Neural progenitor cell (in vitro differentiated cells): ENCODE measurements at regions not wholly inside any gene's neighbourhood (a gene's known extent, or its start where the extent isn't known, plus 50 kb on each side); places are given as distances from the start of the nearest gene placed in this dataset. TPM values are rescaled to one million over a fixed set of nuclear protein-coding genes. Genes with fewer than 3 reads are reported as not detected.

Source experiments
- DNase-seq: peaks from one replicate; pipeline ENCODE4 v3.0.0-alpha.2; 2016; ENCODE audit warnings: low spot score
- H2AFZ ChIP-seq: fragments of 200-600 bp; sonication (generic); replicated peaks from 2 replicates; pipeline ENCODE4 v1.6.1; 2016; ENCODE audit warnings: antibody characterized with exemption
- H3F3A ChIP-seq: fragments of 200-600 bp; sonication (generic); 2 replicates; pipeline ENCODE4 v1.6.1; 2016; ENCODE audit warnings: antibody characterized with exemption, low read depth
- H3K27ac ChIP-seq: fragments of 200-600 bp; sonication (generic); 2 replicates; pipeline ENCODE4 v1.5.1; 2016; ENCODE audit warnings: mild to moderate bottlenecking
- H3K27me3 ChIP-seq: fragments of 200-600 bp; sonication (generic); 2 replicates; pipeline ENCODE4 v1.6.1; 2016; ENCODE audit warnings: mild to moderate bottlenecking, moderate library complexity
- H3K36me3 ChIP-seq: fragments of 200-600 bp; sonication (generic); 2 replicates; pipeline ENCODE4 v1.5.1; 2016
- H3K4me1 ChIP-seq: fragments of 200-600 bp; sonication (generic); 2 replicates; pipeline ENCODE4 v1.6.1; 2016; ENCODE audit warnings: mixed run types
- H3K4me2 ChIP-seq: fragments of 200-600 bp; sonication (generic); 2 replicates; pipeline ENCODE4 v1.6.1; 2016
- H3K4me3 ChIP-seq: fragments of 200-600 bp; sonication (generic); 2 replicates; pipeline ENCODE4 v1.5.1; 2016
- H3K79me2 ChIP-seq: fragments of 200-600 bp; sonication (generic); 2 replicates; pipeline ENCODE4 v1.6.1; 2016; ENCODE audit warnings: low read depth
- H3K9ac ChIP-seq: fragments of 200-600 bp; sonication (generic); 2 replicates; pipeline ENCODE4 v1.6.1; 2016
- H3K9me3 ChIP-seq: fragments of 200-600 bp; sonication (generic); 2 replicates; pipeline ENCODE4 v1.5.1; 2016; ENCODE audit warnings: low read depth
- H4K20me1 ChIP-seq: fragments of 200-600 bp; sonication (generic); 2 replicates; pipeline ENCODE4 v1.6.1; 2016; ENCODE audit warnings: low read depth
- H3K27ac Mint-ChIP-seq: 3 replicates; pipeline ENCODE4 v1.8.0; 2021; ENCODE audit warnings: mixed read lengths
- H3K27me3 Mint-ChIP-seq: 2 replicates; pipeline ENCODE4 v1.8.0; 2022; ENCODE audit warnings: low read depth, mild to moderate bottlenecking, inconsistent platforms, moderate library complexity, mixed read lengths; ENCODE audit not compliant: insufficient read depth
- H3K36me3 Mint-ChIP-seq: 3 replicates; pipeline ENCODE4 v1.8.0; 2021; ENCODE audit warnings: mixed read lengths
- H3K4me1 Mint-ChIP-seq: 3 replicates; pipeline ENCODE4 v1.8.0; 2021; ENCODE audit warnings: mixed read lengths
- H3K4me3 Mint-ChIP-seq: 3 replicates; pipeline ENCODE4 v1.8.0; 2021; ENCODE audit warnings: mild to moderate bottlenecking, moderate library complexity, mixed read lengths
- H3K9me3 Mint-ChIP-seq: 3 replicates; pipeline ENCODE4 v1.8.0; 2020; ENCODE audit warnings: mixed read lengths
- CTCF ChIP-seq: fragments of 200-600 bp; sonication (generic); IDR thresholded peaks from 2 replicates; pipeline ENCODE4 v1.5.1; 2017; ENCODE audit warnings: antibody characterized with exemption, mild to moderate bottlenecking
- EZH2 ChIP-seq: fragments of 200-600 bp; sonication (generic); IDR thresholded peaks from 2 replicates; pipeline ENCODE4 v1.6.1; 2017; ENCODE audit warnings: antibody characterized with exemption, mild to moderate bottlenecking, moderate library complexity
- EZH2phosphoT487 ChIP-seq: fragments of 200-600 bp; sonication (generic); IDR thresholded peaks from 2 replicates; pipeline ENCODE4 v1.6.1; 2017; ENCODE audit warnings: antibody characterized with exemption
- small RNA-seq: library from RNA; depleted of rRNA; stranded (forward); fragments of <200 nt; gene quantifications from one replicate; pipeline ENCODE3, GENCODE V24; 2015

DNA sequence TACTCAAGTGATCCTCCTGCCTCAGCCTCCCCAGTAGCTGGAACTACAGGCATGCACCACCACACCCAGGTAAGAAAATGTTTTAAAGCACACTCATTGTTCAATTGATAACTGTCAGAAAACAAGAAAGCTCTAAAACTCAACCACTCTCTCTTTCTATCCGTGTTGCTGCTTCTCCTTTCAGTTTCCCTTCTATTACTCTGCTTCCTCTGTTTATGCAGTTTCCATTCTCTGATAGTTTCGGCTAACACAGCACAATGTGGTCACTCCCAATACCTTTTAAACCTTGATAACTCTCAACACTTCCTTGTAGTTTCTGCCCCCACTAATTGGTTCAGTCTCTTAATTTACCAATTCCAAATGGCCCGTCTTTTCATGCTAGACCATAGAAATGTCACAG, 59.2 kb upstream of the NR4A3 start:
- Histone ChIP-seq H3K79me2 (no peaks in the 10 kb centered on the region), H3K4me3 (no peak overlapping the region), H3K27me3 (no peaks in the 10 kb centered on the region), H3K4me1 (no peaks in the 10 kb centered on the region), H4K20me1 (no peaks in the 10 kb centered on the region), H3K9me3 (no peaks in the 10 kb centered on the region), H3K27ac (no peak overlapping the region), H3K36me3 (no peaks in the 10 kb centered on the region), H2AFZ (no peak overlapping the region), H3F3A (no peaks in the 10 kb centered on the region), H3K9ac (no peak overlapping the region), H3K4me2 (no peak overlapping the region)
- Mint-ChIP-seq H3K4me1 (no peaks in the 10 kb centered on the region), H3K27me3 (no peaks in the 10 kb centered on the region), H3K4me3 (no peak overlapping the region), H3K36me3 (no peaks in the 10 kb centered on the region), H3K9me3 (no peaks in the 10 kb centered on the region), H3K27ac (no peak overlapping the region)
- DNase-seq = no peak
- TF ChIP-seq CTCF = no peak
- TF ChIP-seq EZH2 = no peak
- no peak for TF ChIP-seq EZH2phosphoT487

Small RNA genes lying in the stretch of these regions (small RNA-seq; reads per million reads assigned to genes)
- gene AL137067.1 (not detected), gene AL137067.2 (not detected)
